ENCODE measurements at regions not wholly inside any gene's neighbourhood (a gene's known extent, or its start where the extent isn't known, plus 50 kb on each side); places are given as distances from the start of the nearest gene placed in this dataset.

- DNase-seq, result no peak
Measured at GRCh38 chr11:42526426-42526825, 785.4 kb upstream of the API5 start.

- no peak for DNase-seq
Measured at GRCh38 chr11:42528471-42528870, 783.3 kb upstream of the API5 start.

GRCh38 chr11:42528911-42529310, 782.9 kb upstream of the API5 start:
- no peak for DNase-seq

- no peak for DNase-seq
Measured at GRCh38 chr11:42536611-42537360, 775.0 kb upstream of the API5 start.

- DNase-seq, result no peak
Measured at GRCh38 chr11:42542336-42542735, 769.5 kb upstream of the API5 start.

GRCh38 chr11:42543844-42544419, 767.9 kb upstream of the API5 start:
- DNase-seq, result no peak

GRCh38 chr11:42544726-42545125, 767.1 kb upstream of the API5 start:
- DNase-seq, result no peak

GRCh38 chr11:42545954-42546353, 765.8 kb upstream of the API5 start:
- DNase-seq, result no peak

GRCh38 chr11:42552786-42553185, 759.0 kb upstream of the API5 start:
- DNase-seq, result no peak

GRCh38 chr11:42555190-42555589, 756.6 kb upstream of the API5 start:
- DNase-seq, result no peak

- no peak for DNase-seq
Measured at GRCh38 chr11:42571131-42571877, 740.5 kb upstream of the API5 start.

- no peak for DNase-seq
Measured at GRCh38 chr11:42571878-42572610, 739.8 kb upstream of the API5 start.

GRCh38 chr11:42576318-42576717, 735.5 kb upstream of the API5 start:
- DNase-seq, result no peak

- no peak for DNase-seq
Measured at GRCh38 chr11:42589286-42589685, 722.5 kb upstream of the API5 start.

- no peak for DNase-seq
Measured at GRCh38 chr11:42591841-42592240, 720.0 kb upstream of the API5 start.

GRCh38 chr11:42593441-42593840, 718.4 kb upstream of the API5 start:
- no peak for DNase-seq

- DNase-seq, result no peak
Measured at GRCh38 chr11:42595876-42596275, 715.9 kb upstream of the API5 start.

- DNase-seq, result no peak
Measured at GRCh38 chr11:42596576-42597145, 715.1 kb upstream of the API5 start.

GRCh38 chr11:42598341-42598740, 713.5 kb upstream of the API5 start:
- no peak for DNase-seq

GRCh38 chr11:42620796-42621195, 691.0 kb upstream of the API5 start:
- DNase-seq, result no peak

GRCh38 chr11:42625757-42626665, 685.8 kb upstream of the API5 start:
- DNase-seq, result no peak

All from SW 1271 (cell line).